GM19395 (cell line): ENCODE measurements at regions not wholly inside any gene's neighbourhood (a gene's known extent, or its start where the extent isn't known, plus 50 kb on each side); places are given as distances from the start of the nearest gene placed in this dataset.
"Not testable (repeated sequence)": the region's sequence is repeated elsewhere in the genome, so short reads cannot be mapped to it uniquely, and the experiment has no call there.

Source experiments
- ATAC-seq: cut with Tn5 transposase; IDR thresholded peaks from one replicate; pipeline ENCODE4 v1.9.1; 2021; ENCODE audit warnings: mild to moderate bottlenecking, moderate library complexity; ENCODE audit not compliant: unreplicated experiment

DNA sequence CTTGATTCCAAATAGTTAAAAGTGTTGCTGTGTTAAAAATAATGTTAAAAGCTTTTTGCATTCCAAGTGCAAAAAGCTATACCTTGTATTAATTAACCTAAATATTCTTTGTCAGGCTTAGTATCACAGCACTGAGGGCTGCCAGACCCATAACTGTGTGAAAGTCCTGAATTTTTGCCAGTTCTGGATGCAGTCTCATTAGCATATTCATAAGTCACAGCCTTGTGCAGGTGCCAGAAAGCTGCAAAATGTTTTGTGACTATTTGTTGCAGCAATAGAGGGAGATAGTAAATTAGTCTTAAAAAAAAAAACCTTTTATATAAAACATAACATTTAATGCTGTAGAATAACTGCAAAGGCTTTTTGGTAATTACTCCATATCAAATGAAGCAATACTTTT is 56.6 kb downstream of the SLITRK1 start:
- ATAC-seq: no peak

DNA sequence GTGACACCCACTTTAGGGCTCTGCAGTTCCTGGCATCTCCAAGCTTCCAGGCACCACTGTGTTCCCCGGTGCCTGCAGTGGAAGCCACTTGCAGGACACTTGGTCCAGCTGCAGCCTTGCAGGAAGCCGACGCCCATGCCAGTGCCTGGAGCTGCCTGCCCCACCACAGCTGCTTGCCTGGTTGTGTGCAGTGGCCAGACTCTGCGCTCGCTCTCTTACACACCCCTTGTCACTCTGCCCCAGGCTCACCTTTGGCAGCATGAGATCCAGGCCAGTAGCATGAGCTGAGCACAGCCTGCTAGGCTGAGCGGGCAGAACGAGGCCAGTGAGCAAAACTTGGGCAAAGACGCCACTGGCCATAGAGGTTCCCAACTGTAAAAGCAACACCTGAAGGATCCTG is 57.7 kb downstream of the SLITRK1 start:
- ATAC-seq: no peak

DNA sequence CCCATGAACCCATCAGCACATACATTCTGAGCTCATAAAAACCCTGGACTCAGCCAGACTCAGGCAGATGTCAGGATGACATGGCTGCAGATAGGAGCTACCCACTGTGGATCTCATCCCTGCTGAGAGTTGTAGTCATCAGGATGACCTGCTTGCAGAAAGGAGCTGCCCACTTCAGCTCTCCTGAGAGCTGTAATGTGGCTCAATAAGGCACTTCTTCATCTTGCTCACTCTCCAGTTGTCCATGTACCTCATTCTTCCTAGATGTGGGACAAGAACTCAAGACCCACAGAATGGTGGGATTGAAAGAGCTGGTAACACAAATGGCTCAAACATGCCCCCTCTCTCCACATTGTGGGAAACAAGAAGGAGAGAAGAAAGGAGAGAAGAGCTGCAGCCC is 58.2 kb downstream of the SLITRK1 start:
- ATAC-seq: no peak

DNA sequence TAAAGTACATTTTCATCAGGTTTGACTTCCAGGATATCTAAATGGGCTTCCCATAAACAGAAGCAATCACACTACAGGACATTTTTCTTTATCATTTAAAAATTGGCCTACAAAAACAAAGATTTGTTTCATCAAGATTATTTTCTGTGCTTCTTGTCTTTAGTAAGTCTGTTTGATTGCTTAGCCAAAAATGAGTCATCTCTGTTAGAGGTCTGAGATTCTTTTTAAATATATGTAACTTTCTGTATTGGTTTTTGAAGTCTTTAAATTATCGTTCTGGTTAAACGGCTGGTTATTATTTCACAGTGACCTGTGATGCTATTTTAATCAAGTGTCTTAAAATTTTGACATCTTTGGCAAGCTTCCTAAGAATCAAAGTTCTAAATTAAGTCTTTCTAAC is 62.7 kb downstream of the SLITRK1 start:
- no peak for ATAC-seq

DNA sequence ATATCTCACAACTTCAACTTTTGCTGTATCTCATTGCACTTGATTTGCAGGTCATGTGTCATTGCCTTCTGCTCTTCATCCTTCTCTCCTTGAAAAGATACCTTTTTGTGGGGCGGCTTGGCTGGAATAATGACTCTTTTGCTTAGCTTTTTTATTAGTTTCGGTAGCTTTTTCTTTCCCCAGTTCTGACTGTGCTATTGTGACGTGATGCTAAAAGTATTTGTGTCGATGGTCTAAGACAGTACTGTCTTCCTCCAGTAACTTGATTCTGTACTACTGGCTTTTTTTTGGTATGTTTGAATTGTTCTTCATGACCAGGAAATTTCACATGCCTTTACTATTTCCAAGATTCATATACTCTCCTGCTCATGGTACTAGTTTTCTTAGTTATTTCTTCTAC is 63.1 kb downstream of the SLITRK1 start:
- ATAC-seq: no peak

DNA sequence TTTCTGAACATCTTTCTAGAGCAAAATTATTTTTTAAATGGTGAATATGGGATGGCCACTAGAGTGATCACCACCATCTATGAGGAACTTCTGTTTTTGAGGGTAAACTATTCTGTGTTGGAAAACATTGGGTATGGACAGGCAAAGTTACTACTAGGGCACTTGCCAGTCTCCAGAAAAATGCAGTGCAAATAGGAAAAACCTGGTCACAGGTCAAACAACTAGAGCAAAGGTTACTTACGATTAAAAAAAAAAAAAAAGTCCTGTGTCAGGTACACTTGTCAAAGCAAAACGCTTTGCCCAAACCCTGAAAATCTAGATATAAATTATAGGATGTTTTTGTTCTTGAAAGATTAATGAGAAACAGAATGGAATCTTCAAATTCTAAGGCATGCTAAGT is 66.2 kb downstream of the SLITRK1 start:
- ATAC-seq: no peak

DNA sequence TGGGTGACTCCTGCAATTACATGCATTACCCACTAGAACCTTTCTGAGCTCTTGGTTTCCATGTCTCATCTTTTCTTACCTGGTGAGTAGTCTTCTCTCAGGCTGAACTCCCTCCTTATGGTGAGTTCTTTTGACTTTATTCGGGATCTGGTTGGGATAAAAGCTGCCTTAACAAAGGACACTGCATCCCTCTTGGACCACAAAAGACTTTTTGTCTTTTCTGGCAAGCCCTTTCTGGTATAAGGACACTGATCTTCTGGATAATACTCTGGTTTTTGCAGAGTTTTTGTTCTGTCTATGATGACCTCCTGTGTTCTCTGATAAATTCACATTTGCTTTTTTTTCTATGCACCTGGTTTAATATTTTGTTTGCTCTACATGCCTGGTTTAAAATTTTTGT is 66.7 kb downstream of the SLITRK1 start:
- no peak for ATAC-seq

DNA sequence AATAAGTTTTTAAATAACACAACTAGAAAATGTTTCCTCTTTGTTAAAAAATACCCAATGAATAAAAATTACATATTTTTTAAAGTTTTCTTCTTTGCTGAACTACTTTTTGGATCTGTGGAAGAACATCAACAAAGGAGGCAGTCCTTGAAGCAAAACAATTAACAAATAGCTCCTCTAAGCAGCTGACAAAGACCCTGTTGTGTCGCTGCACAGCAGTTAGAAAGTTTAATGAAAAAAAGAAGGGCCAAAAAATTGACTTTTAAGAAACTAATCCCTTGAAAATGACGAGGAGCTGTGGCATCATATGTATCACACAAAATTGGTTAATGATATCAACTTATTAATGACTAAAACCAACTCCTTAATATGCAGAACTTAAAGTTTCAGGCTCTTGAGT is 72.1 kb downstream of the SLITRK1 start:
- no peak for ATAC-seq

DNA sequence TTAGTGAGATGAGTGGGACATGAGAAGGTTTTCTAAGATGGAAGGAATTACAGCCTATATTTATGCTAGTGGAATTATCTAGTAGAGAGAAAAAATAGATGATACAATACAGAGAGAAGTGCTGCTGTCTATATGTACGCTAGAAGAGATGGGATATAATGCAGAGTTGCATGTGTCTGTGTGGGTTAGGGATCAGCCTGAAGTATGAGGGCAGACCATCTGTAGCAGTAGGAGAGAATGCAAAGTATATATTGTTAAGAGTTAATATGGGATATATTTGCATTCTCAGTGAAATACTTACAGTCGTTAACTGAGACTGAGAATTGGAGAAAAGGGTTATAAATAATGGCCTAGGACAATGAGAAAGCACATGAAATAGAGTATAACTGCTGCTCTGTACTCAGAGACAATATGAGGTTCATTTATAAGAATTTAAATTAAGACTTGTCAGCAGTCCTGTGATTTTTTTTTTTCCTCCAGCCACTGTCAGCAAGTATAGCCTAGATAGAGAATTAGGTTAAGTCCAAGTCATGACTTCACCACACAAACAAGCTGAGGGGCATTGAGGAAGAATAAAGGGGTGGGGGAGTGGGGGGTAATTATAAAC is 77.8 kb downstream of the SLITRK1 start:
- no peak for ATAC-seq

DNA sequence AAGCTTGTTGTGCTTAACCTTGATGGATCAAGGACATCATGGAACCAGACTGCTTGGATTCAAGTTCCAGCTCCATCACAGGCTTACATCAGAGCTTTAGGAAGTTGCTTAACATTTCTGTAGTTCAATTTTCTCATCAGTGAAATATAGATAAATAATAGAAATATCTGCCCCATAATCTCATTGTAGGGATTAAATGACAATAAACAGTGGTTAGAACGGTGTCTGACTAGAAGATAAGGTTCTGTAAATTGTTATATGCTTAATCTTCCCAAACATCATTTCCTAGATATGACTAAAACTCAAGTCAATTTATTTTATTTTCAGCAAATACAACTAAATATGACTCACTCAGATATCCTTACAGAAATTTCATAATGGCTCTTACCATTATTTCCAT is 83.5 kb downstream of the SLITRK1 start:
- no peak for ATAC-seq

DNA sequence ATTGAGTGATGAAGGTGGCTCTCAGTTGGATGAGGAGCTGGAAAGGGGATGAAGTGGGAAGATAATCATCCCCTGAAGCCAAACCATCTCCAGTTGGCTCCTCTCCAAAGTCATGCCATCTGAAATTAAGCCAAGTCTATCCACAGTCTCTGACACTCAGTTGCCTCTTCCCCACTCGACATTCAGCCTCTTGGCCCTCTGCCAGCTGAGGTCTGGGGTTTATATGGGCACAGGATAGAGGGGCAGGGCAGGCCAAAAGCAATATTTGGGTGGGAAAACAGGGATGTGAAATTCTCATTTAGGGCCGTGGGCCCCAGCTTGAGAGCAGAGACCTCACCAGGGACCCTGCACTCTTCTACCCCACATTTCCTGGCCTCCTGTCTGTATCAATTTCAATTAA is 85.9 kb downstream of the SLITRK1 start:
- ATAC-seq: no peak

DNA sequence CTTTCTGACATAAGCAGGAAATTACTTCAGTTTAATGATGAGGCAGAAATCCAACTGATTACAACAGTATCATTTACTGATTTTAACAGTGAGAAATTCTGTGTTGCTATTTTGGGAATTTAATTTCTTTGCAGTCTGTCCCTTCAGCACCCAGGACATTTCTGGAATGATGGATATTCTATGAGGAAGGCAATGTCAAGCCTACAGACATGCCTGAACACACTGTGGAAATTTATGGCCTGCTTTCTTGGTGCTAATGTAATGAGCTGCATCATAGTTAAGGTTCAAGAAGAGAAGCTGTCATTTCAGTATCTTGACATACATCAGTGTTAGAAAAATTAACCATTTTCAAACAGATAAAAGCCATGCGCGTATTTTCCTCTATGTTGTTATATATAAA is 87.7 kb downstream of the SLITRK1 start:
- ATAC-seq: no peak

DNA sequence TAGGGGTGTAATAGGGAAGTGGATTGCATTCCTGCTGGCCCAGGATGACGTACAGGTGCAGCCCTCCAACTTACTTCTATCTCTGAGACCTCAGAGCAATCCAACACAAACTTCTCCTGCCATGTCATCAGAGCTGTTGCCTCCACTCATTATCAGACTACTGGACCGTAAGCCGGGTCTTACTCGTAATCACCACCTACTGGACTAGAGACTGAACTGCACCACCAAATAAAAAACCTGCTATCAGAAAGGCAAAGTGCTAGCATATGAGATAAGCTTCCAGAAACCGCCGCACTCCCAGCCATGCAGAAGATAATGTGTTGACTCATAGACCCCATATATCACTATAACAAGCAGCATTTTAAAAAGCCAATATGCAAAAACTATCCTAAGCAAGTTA is 102.0 kb downstream of the SLITRK1 start:
- peak; percentile 60 for ATAC-seq

DNA sequence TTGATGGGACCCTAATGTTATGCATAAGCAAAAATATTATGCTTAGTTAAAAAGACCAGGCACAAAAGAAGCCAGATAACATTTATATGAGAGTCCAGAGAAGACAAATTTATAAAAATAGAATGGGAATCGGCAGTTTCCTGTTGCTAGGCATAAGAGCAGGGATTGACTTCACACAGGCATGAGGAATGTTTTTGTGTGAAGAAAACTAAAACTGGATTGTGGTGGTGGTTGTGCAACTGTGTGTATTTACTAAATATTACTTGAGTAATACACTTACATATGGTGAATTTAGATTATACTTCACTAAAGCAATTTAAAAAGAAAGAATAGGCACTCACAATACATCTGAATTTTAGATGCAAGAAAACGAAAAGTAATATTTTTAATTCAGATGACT is 108.3 kb downstream of the SLITRK1 start:
- no peak for ATAC-seq

DNA sequence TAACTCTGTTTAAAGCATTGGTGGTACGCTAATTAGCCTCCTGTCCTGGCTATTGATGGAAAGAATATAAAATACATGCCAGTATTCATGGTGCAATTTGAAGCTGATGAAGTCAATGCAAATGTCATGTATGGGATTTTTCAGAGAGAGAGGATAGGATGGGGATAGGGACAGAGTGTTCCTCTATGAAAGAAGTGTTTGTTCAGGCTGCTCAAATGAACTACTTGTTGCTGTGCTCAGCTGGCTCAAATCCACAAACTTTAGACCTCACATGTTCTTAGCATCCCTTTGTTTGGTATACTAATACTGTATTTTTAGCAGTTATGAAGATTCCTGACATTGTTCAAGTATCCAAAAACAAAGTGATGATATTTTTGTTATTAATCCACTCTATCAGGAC is 116.5 kb downstream of the SLITRK1 start:
- ATAC-seq: no peak

DNA sequence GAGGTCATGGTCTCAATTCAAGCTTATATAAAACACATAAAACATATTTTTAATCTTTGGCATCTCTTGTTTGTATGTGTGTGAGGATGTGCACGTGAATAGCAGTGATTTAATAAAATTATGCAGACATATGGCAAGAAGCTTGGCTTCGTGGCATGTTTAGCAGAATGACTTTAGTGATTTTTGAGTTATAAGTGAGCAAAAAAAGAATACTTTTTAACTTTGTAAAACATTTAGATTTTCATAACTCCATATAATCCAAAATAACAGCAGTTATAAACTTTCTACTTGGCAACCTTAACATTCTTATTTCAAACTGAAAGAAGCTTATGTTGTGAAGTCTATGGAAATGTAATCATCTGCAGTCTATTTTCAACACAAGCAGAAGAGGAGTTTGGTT is 120.6 kb downstream of the SLITRK1 start:
- no peak for ATAC-seq

DNA sequence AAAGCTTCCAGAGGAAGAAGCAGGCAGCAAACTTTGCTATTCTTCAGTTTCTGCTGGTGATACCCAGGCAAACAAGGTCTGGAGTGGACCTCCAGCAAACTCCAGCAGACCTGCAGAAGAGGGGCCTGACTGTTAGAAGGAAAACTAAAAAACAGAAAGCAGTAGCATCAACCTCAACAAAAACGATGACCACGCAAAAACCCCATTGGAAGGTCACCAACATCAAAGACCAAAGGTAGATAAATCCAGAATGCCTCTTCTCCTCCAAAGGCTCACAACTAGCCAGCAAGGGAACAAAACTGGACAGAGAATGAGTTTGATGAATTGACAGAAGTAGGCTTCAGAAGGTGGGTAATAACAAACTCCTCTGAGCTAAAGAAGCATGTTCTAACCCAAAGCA is 127.1 kb downstream of the SLITRK1 start:
- ATAC-seq: not testable (repeated sequence)

DNA sequence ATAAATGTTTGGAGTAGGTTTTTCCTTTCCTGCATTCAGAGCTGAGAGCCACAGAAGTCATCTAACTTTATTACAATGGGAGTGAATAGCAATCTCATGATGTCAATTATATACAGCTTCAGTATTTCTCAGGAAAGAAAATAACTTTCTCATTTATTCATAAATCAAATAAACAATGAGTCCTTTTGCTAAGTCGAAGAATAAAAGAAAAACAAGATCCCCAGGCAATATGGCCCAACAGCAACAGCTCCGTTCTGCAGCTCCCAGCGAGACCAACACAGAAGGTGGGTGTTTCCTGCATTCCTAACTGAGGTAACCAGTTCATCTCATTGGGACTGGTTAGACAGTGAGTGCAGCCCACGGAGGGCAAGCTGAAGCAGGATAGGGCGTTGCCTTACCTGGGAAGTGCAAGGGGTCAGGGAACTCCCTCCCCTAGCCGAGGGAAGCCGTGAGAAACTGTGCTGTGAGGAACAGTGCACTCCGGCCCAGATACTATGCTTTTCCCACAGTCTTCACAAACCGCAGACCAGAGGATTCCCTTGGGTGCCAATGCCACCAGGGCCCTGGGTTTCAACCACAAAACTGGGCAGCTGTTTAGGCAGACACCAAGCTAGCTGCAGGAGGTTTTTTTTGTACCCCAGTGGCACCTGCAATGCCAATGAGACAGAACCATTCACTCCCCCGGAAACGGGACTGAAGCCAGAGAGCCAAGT is 128.2 kb downstream of the SLITRK1 start:
- ATAC-seq: no peak

DNA sequence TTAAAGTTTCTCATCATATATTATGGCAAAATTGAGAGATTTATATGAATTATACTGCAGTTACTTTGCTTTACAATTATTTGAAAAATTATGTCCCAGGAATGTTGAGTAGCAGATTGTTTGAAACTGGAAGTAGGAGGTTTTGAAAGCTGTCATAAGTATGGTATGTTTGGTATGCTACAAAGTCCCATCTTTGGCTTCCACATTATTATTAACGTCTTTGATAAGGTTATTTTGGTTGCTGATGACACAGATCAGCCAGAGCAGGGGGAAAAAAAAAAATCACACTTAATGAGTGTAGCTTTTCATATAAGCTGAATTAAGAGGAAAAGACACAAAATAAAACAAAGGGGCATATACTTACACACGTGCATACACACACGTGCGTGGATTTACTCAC is 130.1 kb downstream of the SLITRK1 start:
- no peak for ATAC-seq

DNA sequence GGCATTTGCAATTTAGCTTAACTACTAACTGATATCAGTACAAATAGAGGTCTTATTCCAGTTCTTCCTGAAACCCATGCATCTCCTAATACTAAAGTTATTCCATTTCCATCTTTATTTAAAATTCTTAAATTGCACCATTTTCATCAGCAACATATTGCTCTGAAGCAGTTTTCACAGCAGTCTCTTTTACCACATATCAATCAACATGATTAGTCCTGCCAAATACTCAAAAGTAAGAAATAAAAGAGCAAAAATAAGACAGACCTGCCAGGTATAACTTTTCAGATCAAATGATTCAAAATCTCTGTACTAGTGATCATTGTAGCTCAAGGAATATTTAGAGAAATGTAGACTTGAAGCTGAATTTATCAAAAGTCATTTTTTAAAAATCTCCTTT is 141.7 kb downstream of the SLITRK1 start:
- ATAC-seq: no peak

DNA sequence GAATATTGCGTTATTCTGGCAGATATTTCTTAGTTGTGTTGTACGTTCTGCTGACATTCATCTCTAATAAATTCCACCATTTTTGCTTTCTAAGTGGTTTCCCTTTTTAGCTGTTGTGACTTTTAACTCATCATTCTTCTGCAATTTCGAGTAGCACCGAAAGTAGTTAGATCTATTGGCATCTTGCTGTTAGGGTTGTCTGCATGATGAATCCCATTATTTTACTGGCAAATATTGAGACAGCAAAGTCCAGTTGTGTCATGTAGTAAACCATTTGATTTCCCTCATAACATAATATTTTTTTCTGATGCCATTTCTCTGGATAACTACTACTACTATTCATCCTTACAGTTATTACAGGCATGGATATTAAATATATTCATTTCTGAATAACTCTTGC is 143.9 kb downstream of the SLITRK1 start:
- no peak for ATAC-seq

DNA sequence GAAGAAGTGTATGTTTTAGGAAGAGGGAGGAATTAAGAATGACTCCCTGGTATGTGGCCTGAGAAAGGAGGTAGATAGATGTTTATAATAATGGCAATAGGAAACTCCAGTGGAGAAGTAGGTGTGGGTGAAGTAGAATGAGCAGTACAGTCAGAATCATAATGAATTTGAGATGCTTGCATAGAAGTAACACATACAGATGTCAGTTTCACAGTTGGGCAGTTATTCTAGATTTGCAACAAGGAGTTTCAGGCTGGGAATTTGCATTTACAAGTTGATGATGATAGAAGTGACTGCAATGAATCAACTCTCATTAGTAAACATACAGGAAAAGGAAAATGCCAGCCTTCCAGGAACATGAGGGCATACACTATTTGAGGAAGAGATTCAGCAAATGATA is 149.0 kb downstream of the SLITRK1 start:
- ATAC-seq: no peak

DNA sequence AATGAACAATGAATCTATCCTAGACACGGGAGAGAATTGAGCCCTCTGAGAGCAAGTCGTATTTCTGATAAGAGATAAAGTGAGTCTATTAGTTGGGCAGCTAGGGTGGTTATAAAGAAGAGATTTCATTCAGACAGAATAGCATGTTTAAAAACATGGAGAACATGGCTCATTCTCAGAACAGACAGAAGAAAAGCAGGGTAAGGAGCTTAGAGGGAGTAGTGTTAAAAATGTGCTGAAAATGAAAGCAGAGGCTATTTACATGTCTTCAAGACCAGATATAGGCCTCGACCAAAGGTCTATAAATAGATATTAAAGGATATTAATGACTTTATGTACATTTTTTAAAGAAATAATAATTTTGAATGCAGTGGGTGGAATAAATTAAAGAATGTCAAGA is 149.5 kb downstream of the SLITRK1 start:
- no peak for ATAC-seq
